Endodermal cell (in vitro differentiated cells): ENCODE measurements at regions not wholly inside any gene's neighbourhood (a gene's known extent, or its start where the extent isn't known, plus 50 kb on each side); places are given as distances from the start of the nearest gene placed in this dataset.
A peak's percentile ranks its signal among the peaks of the same experiment; 100 is the strongest.

Experiments used
- DNase-seq: peaks from one replicate; pipeline ENCODE4 v3.0.0-alpha.2; 2017
- H3K27ac ChIP-seq: 2 replicates; pipeline ENCODE4 v1.5.1; 2013; ENCODE audit warnings: mild to moderate bottlenecking, low read depth, low read length, moderate library complexity
- H3K27me3 ChIP-seq: 2 replicates; pipeline ENCODE4 v1.6.1; 2013; ENCODE audit warnings: mild to moderate bottlenecking, low read length, moderate library complexity; ENCODE audit not compliant: insufficient read depth, control insufficient read depth, poor library complexity, severe bottlenecking
- H3K36me3 ChIP-seq: 2 replicates; pipeline ENCODE4 v1.7.0; 2013; ENCODE audit warnings: mild to moderate bottlenecking, low read length, moderate library complexity; ENCODE audit not compliant: control insufficient read depth, insufficient read depth
- H3K4me1 ChIP-seq: one replicate; pipeline ENCODE4 v1.7.0; 2013; ENCODE audit warnings: low read length; ENCODE audit not compliant: control insufficient read depth, insufficient read depth
- H3K4me3 ChIP-seq: 2 replicates; pipeline ENCODE4 v1.5.1; 2013; ENCODE audit warnings: mild to moderate bottlenecking, low read length, moderate library complexity
- H3K9ac ChIP-seq: 2 replicates; pipeline ENCODE4 v1.6.1; 2013; ENCODE audit warnings: mild to moderate bottlenecking, low read length, moderate library complexity; ENCODE audit not compliant: poor library complexity, severe bottlenecking; ENCODE audit errors: extremely low read depth
- H3K9me3 ChIP-seq: 2 replicates; pipeline ENCODE4 v1.6.1; 2013; ENCODE audit warnings: mild to moderate bottlenecking, low read length, moderate library complexity; ENCODE audit not compliant: control insufficient read depth
- H3K27ac Mint-ChIP-seq: 2 replicates; pipeline ENCODE4 v1.8.0; 2020; ENCODE audit warnings: mixed read lengths
- H3K27me3 Mint-ChIP-seq: 2 replicates; pipeline ENCODE4 v1.8.0; 2021; ENCODE audit warnings: mild to moderate bottlenecking, mixed read lengths; ENCODE audit not compliant: insufficient read depth
- H3K36me3 Mint-ChIP-seq: 2 replicates; pipeline ENCODE4 v1.8.0; 2020; ENCODE audit warnings: low read depth, mixed read lengths
- H3K4me1 Mint-ChIP-seq: 2 replicates; pipeline ENCODE4 v1.8.0; 2020; ENCODE audit warnings: mixed read lengths
- H3K4me3 Mint-ChIP-seq: 2 replicates; pipeline ENCODE4 v1.8.0; 2020; ENCODE audit warnings: mild to moderate bottlenecking, moderate library complexity, mixed read lengths
- H3K9me3 Mint-ChIP-seq: 2 replicates; pipeline ENCODE4 v1.8.0; 2020; ENCODE audit warnings: mild to moderate bottlenecking, mixed read lengths
- CTCF ChIP-seq: fragments of 200-600 bp; sonication (generic); conservative IDR thresholded peaks from 2 replicates; pipeline ENCODE4 v1.5.0; 2021; ENCODE audit warnings: antibody characterized with exemption, mild to moderate bottlenecking
- WGBS, 2 experiments: methylation state at CpG; one replicate each; pipeline versions ENCODE4 v1.1.5 to v1.1.7; 2013; ENCODE audit warnings: missing lambda C conversion rate in 2 of 2, mixed read lengths in 1 of 2; ENCODE audit not compliant: insufficient coverage in 1 of 2, insufficient read length in 1 of 2; 5-methylcytosine and 5-hydroxymethylcytosine counted together

- Histone ChIP-seq H3K36me3 (no peaks in the 10 kb centered on the region), H3K4me1 (no peaks in the 10 kb centered on the region), H3K27ac (no peak overlapping the region), H3K9ac (no peak overlapping the region), H3K27me3 (no peaks in the 10 kb centered on the region), H3K9me3 (peaks cover 8% of the 10 kb centered on the region), H3K4me3 (no peak overlapping the region)
- DNase-seq = peak; percentile 38
- Mint-ChIP-seq H3K27ac (no peak overlapping the region), H3K27me3 (peaks cover 20% of the 10 kb centered on the region), H3K4me3 (no peak overlapping the region), H3K36me3 (no peaks in the 10 kb centered on the region), H3K9me3 (peaks cover 8% of the 10 kb centered on the region), H3K4me1 (peaks cover 8% of the 10 kb centered on the region)
- TF ChIP-seq CTCF = no peak
- WGBS, 2 experiments = 85 to 87% methylated on average over 3 to 5 of the region's 5 CpGs
Measured at GRCh38 chr11:130725421-130726233, 190.7 kb downstream of the SNX19 start.

GRCh38 chr11:130726234-130727037, 189.8 kb downstream of the SNX19 start:
- peaks cover 8% of the 10 kb centered on the region for H3K4me1 Mint-ChIP-seq
- Histone ChIP-seq H3K9me3 (peaks cover 8% of the 10 kb centered on the region), H3K36me3 (no peaks in the 10 kb centered on the region), H3K4me1 (no peaks in the 10 kb centered on the region), H3K27ac (no peak overlapping the region), H3K27me3 (no peaks in the 10 kb centered on the region), H3K9ac (no peak overlapping the region), H3K4me3 (no peak overlapping the region)
- peak; percentile 39 for DNase-seq
- H3K27me3 Mint-ChIP-seq = peaks cover 18% of the 10 kb centered on the region
- peaks cover 13% of the 10 kb centered on the region for H3K9me3 Mint-ChIP-seq
- H3K4me3 Mint-ChIP-seq = no peak overlapping the region
- no peaks in the 10 kb centered on the region for H3K36me3 Mint-ChIP-seq
- TF ChIP-seq CTCF = no peak
- 86 to 93% methylated on average over 9 to 14 of the region's 14 CpGs for WGBS, 2 experiments
- no peak overlapping the region for H3K27ac Mint-ChIP-seq

- Mint-ChIP-seq H3K4me1 (peaks cover 8% of the 10 kb centered on the region), H3K27ac (no peak overlapping the region), H3K36me3 (no peaks in the 10 kb centered on the region), H3K4me3 (no peak overlapping the region), H3K27me3 (peaks cover 18% of the 10 kb centered on the region), H3K9me3 (peaks cover 15% of the 10 kb centered on the region)
- Histone ChIP-seq H3K27me3 (no peaks in the 10 kb centered on the region), H3K9me3 (peaks cover 8% of the 10 kb centered on the region), H3K9ac (no peak overlapping the region), H3K4me1 (no peaks in the 10 kb centered on the region), H3K27ac (no peak overlapping the region), H3K36me3 (no peaks in the 10 kb centered on the region), H3K4me3 (no peak overlapping the region)
- peak; percentile 37 for DNase-seq
- TF ChIP-seq CTCF = no peak
- 75 to 89% methylated on average over 7 to 9 of the region's 9 CpGs for WGBS, 2 experiments
Measured at GRCh38 chr11:130727157-130728119, 188.8 kb downstream of the SNX19 start.
